ENCODE measurements at regions not wholly inside any gene's neighbourhood (a gene's known extent, or its start where the extent isn't known, plus 50 kb on each side); places are given as distances from the start of the nearest gene placed in this dataset.

GRCh38 chr5:56622141-56622540, 193.2 kb upstream of the MAP3K1 start:
- no peak for DNase-seq (ENCODE audit: low read depth in 2 of 2)

GRCh38 chr5:56620903-56621677, 194.3 kb upstream of the MAP3K1 start:
- peak; percentile 49 to 50 for DNase-seq (ENCODE audit: low read depth in 2 of 2)

GRCh38 chr5:56617998-56618397, 197.4 kb upstream of the MAP3K1 start:
- no peak for DNase-seq (ENCODE audit: low read depth in 2 of 2)

GRCh38 chr5:56616454-56617160, 198.7 kb upstream of the MAP3K1 start:
- no peak for DNase-seq (ENCODE audit: low read depth in 2 of 2)

GRCh38 chr5:56615361-56616153, 199.8 kb upstream of the MAP3K1 start:
- no peak for DNase-seq (ENCODE audit: low read depth in 2 of 2)

GRCh38 chr5:56612759-56613158, 202.6 kb upstream of the MAP3K1 start:
- DNase-seq (ENCODE audit: low read depth in 2 of 2): no peak

GRCh38 chr5:56612353-56612752, 203.0 kb upstream of the MAP3K1 start:
- DNase-seq (ENCODE audit: low read depth in 2 of 2): no peak

GRCh38 chr5:56610093-56610698, 205.2 kb upstream of the MAP3K1 start:
- no peak for DNase-seq (ENCODE audit: low read depth in 2 of 2)

- DNase-seq (ENCODE audit: low read depth in 2 of 2): no peak
These were observed 207.0 kb upstream of the MAP3K1 start for GRCh38 chr5:56608217-56608925.

- DNase-seq (ENCODE audit: low read depth in 2 of 2): peak; percentile 38 to 50
These were observed 207.8 kb upstream of the MAP3K1 start for GRCh38 chr5:56607551-56607950.

- DNase-seq (ENCODE audit: low read depth in 2 of 2): peak; percentile 64 to 65
These were observed 208.3 kb upstream of the MAP3K1 start for GRCh38 chr5:56607074-56607473.

- DNase-seq (ENCODE audit: low read depth in 2 of 2): no peak
These were observed 209.2 kb upstream of the MAP3K1 start for GRCh38 chr5:56606192-56606591.

GRCh38 chr5:56605231-56605630, 210.1 kb upstream of the MAP3K1 start:
- DNase-seq (ENCODE audit: low read depth in 2 of 2): no peak

- no peak for DNase-seq (ENCODE audit: low read depth in 2 of 2)
These were observed 213.7 kb upstream of the MAP3K1 start for GRCh38 chr5:56601641-56602071.

- no peak for DNase-seq (ENCODE audit: low read depth in 2 of 2)
These were observed 216.4 kb upstream of the MAP3K1 start for GRCh38 chr5:56598941-56599340.

GRCh38 chr5:56596155-56596554, 219.2 kb upstream of the MAP3K1 start:
- DNase-seq (ENCODE audit: low read depth in 2 of 2): no peak

- DNase-seq (ENCODE audit: low read depth in 2 of 2): no peak
These were observed 219.8 kb upstream of the MAP3K1 start for GRCh38 chr5:56595566-56595965.

- no peak for DNase-seq (ENCODE audit: low read depth in 2 of 2)
These were observed 220.6 kb upstream of the MAP3K1 start for GRCh38 chr5:56594792-56595191.

GRCh38 chr5:56591081-56591480, 224.3 kb upstream of the MAP3K1 start:
- DNase-seq (ENCODE audit: low read depth in 2 of 2): no peak

- no peak for DNase-seq (ENCODE audit: low read depth in 2 of 2)
These were observed 225.9 kb upstream of the MAP3K1 start for GRCh38 chr5:56589481-56589860.
